Chondrocyte (in vitro differentiated cells): ENCODE measurements at regions not wholly inside any gene's neighbourhood (a gene's known extent, or its start where the extent isn't known, plus 50 kb on each side); places are given as distances from the start of the nearest gene placed in this dataset.
"Not testable (repeated sequence)": the region's sequence is repeated elsewhere in the genome, so short reads cannot be mapped to it uniquely, and the experiment has no call there.

Experiments
- DNase-seq: peaks from one replicate; pipeline ENCODE4 v3.0.0; 2021; ENCODE audit warnings: mixed read lengths, low spot score
- H3K27ac Mint-ChIP-seq: one replicate; pipeline ENCODE4 v1.8.0; 2021; ENCODE audit warnings: mild to moderate bottlenecking, moderate library complexity, mixed read lengths; ENCODE audit not compliant: unreplicated experiment
- H3K27me3 Mint-ChIP-seq: 2 replicates; pipeline ENCODE4 v1.8.0; 2021; ENCODE audit warnings: low read depth, mixed read lengths
- H3K36me3 Mint-ChIP-seq: 2 replicates; pipeline ENCODE4 v1.8.0; 2021; ENCODE audit warnings: low read depth, mixed read lengths
- H3K4me1 Mint-ChIP-seq: 2 replicates; pipeline ENCODE4 v1.8.0; 2021; ENCODE audit warnings: low read depth, mild to moderate bottlenecking, mixed read lengths
- H3K4me3 Mint-ChIP-seq: one replicate; pipeline ENCODE4 v1.8.0; 2021; ENCODE audit warnings: mild to moderate bottlenecking, moderate library complexity, mixed read lengths; ENCODE audit not compliant: unreplicated experiment
- H3K9me3 Mint-ChIP-seq: 2 replicates; pipeline ENCODE4 v1.8.0; 2021; ENCODE audit warnings: low read depth, mixed read lengths
- TF ChIP-seq, protein P1 (sequence below): fragments of 200-600 bp; sonication (generic); IDR thresholded peaks from 2 replicates; pipeline ENCODE4 v1.5.0; 2021; ENCODE audit warnings: antibody characterized with exemption, mild to moderate bottlenecking, moderate library complexity

DNA sequence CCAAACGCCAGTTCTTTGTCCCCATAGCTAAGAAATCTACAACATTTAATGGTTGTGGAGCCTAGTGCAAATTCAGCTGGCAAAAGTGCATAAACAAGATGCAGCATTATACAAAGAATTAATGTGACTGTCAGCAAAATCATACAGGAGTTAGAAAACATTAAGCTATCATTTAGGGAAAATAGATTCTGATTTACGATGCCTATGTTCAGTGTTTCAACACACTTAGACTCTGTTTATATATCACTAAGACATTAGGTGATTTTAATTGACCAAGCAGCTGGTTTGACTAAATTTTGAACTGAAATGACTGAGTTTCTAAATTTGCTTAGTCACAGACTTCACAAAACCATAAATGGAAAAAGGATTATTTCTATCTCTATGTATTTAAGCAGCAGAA, 1076.8 kb downstream of the TBL1XR1 start:
- Mint-ChIP-seq H3K36me3 (no peaks in the 10 kb centered on the region), H3K27ac (no peak overlapping the region), H3K27me3 (no peaks in the 10 kb centered on the region), H3K4me3 (no peak overlapping the region), H3K9me3 (peaks cover 5% of the 10 kb centered on the region), H3K4me1 (peaks cover 3% of the 10 kb centered on the region)
- no peak for DNase-seq
- TF ChIP-seq, protein P1, sequence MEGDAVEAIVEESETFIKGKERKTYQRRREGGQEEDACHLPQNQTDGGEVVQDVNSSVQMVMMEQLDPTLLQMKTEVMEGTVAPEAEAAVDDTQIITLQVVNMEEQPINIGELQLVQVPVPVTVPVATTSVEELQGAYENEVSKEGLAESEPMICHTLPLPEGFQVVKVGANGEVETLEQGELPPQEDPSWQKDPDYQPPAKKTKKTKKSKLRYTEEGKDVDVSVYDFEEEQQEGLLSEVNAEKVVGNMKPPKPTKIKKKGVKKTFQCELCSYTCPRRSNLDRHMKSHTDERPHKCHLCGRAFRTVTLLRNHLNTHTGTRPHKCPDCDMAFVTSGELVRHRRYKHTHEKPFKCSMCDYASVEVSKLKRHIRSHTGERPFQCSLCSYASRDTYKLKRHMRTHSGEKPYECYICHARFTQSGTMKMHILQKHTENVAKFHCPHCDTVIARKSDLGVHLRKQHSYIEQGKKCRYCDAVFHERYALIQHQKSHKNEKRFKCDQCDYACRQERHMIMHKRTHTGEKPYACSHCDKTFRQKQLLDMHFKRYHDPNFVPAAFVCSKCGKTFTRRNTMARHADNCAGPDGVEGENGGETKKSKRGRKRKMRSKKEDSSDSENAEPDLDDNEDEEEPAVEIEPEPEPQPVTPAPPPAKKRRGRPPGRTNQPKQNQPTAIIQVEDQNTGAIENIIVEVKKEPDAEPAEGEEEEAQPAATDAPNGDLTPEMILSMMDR, result no peak

GRCh38 chr3:176119826-176120225, 1077.5 kb downstream of the TBL1XR1 start:
- no peak overlapping the region for H3K4me3 Mint-ChIP-seq
- no peaks in the 10 kb centered on the region for H3K27me3 Mint-ChIP-seq
- H3K9me3 Mint-ChIP-seq, result peaks cover 4% of the 10 kb centered on the region
- TF ChIP-seq, protein P1, result no peak
- no peak overlapping the region for H3K27ac Mint-ChIP-seq
- peaks cover 3% of the 10 kb centered on the region for H3K4me1 Mint-ChIP-seq
- H3K36me3 Mint-ChIP-seq, result no peaks in the 10 kb centered on the region
- DNase-seq, result no peak

DNA sequence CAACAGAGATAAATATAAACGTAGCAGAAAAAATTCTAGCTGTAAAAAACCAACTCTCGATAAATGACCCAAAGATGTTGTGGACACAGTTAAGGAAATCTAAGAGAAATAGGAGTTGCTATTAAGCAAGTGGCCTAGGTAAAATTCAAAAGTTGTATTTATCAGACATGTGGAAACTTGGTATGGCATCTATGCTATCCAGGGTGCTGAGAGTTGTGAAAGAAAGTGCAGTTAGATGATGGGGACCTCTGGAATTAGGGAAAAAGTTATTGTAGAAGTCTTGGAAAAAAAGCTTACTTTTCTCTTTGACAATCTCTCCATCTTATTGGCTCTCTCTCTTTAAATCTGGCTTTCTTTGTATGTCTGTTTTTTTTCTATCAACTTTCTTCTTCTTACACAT, 1090.9 kb downstream of the TBL1XR1 start:
- no peak overlapping the region for H3K4me3 Mint-ChIP-seq
- no peaks in the 10 kb centered on the region for H3K27me3 Mint-ChIP-seq
- H3K9me3 Mint-ChIP-seq, result peaks cover 5% of the 10 kb centered on the region
- H3K27ac Mint-ChIP-seq, result no peak overlapping the region
- no peak for DNase-seq
- no peaks in the 10 kb centered on the region for H3K36me3 Mint-ChIP-seq
- H3K4me1 Mint-ChIP-seq, result no peaks in the 10 kb centered on the region
- TF ChIP-seq, protein P1, result no peak

DNA sequence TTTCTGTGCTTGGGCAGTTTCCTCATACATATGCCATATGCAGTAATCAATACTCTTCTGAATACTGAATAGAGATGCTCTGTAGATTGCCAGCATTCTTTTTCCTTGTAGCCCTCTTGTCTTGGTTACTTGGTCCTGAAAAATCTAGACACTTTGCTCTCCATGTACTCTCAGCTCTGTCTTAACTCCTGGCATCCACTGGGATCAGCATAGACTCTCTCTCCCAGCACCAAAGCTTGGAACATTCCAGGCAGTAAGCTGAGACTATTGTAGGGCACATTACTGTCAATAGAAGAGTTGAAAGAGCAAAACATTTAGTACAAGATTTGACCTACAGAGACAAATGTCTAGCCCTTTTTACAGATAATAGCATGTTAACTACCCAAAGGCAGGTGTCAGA, 1100.3 kb downstream of the TBL1XR1 start:
- H3K27ac Mint-ChIP-seq, result no peak overlapping the region
- no peak for DNase-seq
- peaks cover 6% of the 10 kb centered on the region for H3K9me3 Mint-ChIP-seq
- TF ChIP-seq, protein P1, result no peak
- peaks cover 2% of the 10 kb centered on the region for H3K36me3 Mint-ChIP-seq
- H3K4me3 Mint-ChIP-seq, result no peak overlapping the region
- H3K4me1 Mint-ChIP-seq, result peaks cover under 1% of the 10 kb centered on the region
- H3K27me3 Mint-ChIP-seq, result no peaks in the 10 kb centered on the region

- DNase-seq, H3K36me3 Mint-ChIP-seq, H3K27me3 Mint-ChIP-seq, H3K4me1 Mint-ChIP-seq, H3K4me3 Mint-ChIP-seq, H3K9me3 Mint-ChIP-seq, H3K27ac Mint-ChIP-seq: not testable (repeated sequence)
These were observed 1103.4 kb downstream of the TBL1XR1 start for GRCh38 chr3:176093892-176094291.

DNA sequence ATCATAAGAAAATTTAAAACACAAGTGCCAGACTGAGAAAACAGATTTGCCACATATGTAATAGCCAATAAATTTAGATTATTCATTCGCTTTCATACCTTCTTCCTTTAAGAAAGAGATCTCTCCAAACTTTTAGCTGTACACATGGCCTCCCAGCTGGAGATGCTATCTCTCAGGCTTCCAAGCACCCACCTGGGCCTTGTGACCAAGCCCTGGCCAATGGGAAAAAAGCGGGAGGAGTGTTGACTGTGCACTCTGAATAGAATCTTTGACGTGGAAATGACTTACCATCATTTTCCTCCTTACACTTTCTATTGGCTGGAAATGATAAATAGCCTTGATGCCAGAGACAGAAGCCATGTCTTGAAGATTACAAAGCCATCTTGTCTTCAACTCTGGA, 1106.6 kb downstream of the TBL1XR1 start:
- TF ChIP-seq, protein P1, result no peak
- H3K27me3 Mint-ChIP-seq, result no peaks in the 10 kb centered on the region
- peaks cover 5% of the 10 kb centered on the region for H3K4me1 Mint-ChIP-seq
- peaks cover 8% of the 10 kb centered on the region for H3K36me3 Mint-ChIP-seq
- peaks cover 18% of the 10 kb centered on the region for H3K9me3 Mint-ChIP-seq
- no peak for DNase-seq
- H3K27ac Mint-ChIP-seq, result no peak overlapping the region
- no peak overlapping the region for H3K4me3 Mint-ChIP-seq
